PC-3 (cell line): ENCODE measurements at regions not wholly inside any gene's neighbourhood (a gene's known extent, or its start where the extent isn't known, plus 50 kb on each side); places are given as distances from the start of the nearest gene placed in this dataset.

Experiments
- CTCF ChIP-seq: fragments of 300-600 bp; sonication (generic); conservative IDR thresholded peaks from 2 replicates; pipeline ENCODE4 v1.5.1; 2017; ENCODE audit warnings: antibody characterized with exemption, low read depth, mild to moderate bottlenecking, low read length
- EZH2 ChIP-seq: fragments of 300-600 bp; sonication (generic); IDR thresholded peaks from one replicate; pipeline ENCODE4 v1.6.1; 2017; ENCODE audit warnings: antibody characterized with exemption, mild to moderate bottlenecking, low read length; ENCODE audit not compliant: unreplicated experiment

- TF ChIP-seq EZH2 (no peak), CTCF (no peak)
Measured at GRCh38 chr12:132379996-132380395, 50.6 kb upstream of the GALNT9 start.
